Testis (tissue), 2 donors: ENCODE measurements at regions not wholly inside any gene's neighbourhood (a gene's known extent, or its start where the extent isn't known, plus 50 kb on each side); places are given as distances from the start of the nearest gene placed in this dataset.

Experiments used
- DNase-seq: peaks from one replicate; pipeline ENCODE4 v3.0.0-alpha.2; 2019
- H3K27ac ChIP-seq, 2 donors: fragments of 200-600 bp; sonication (generic); one replicate each; pipeline ENCODE4 v1.5.1; 2019
- H3K27me3 ChIP-seq: fragments of 200-600 bp; sonication (generic); one replicate; pipeline ENCODE4 v1.5.1; 2019
- H3K36me3 ChIP-seq: fragments of 200-600 bp; sonication (generic); one replicate; pipeline ENCODE4 v1.5.1; 2017; ENCODE audit warnings: low read depth; ENCODE audit errors: missing control alignments
- H3K4me1 ChIP-seq: fragments of 200-600 bp; sonication (generic); one replicate; pipeline ENCODE4 v1.5.1; 2019
- H3K4me3 ChIP-seq, 2 donors: fragments of 200-600 bp; sonication (generic); one replicate each; pipeline ENCODE4 v1.5.1; 2017 to 2019
- H3K9me3 ChIP-seq: fragments of 200-600 bp; sonication (generic); one replicate; pipeline ENCODE4 v1.5.1; 2017
- CTCF ChIP-seq, 3 experiments: fragments of 450-650 bp in 2 of 3; fragments of 200-600 bp in 1 of 3; sonication (generic) in 1 of 3; IDR thresholded peaks; one replicate each; pipeline ENCODE4 v1.5.1; 2016 to 2019; ENCODE audit warnings: antibody characterized with exemption in 3 of 3, mild to moderate bottlenecking in 2 of 3, moderate library complexity in 1 of 3
- POLR2A ChIP-seq: fragments of 450-650 bp; IDR thresholded peaks from one replicate; pipeline ENCODE4 v1.6.1; 2017; ENCODE audit warnings: antibody characterized with exemption, mild to moderate bottlenecking, moderate library complexity
- WGBS, 2 donors: methylation state at CpG; one replicate each; pipeline ENCODE4 v1.1.5; 2018; 5-methylcytosine and 5-hydroxymethylcytosine counted together
- intact Hi-C: fragments of 100-400 bp; cut with DNase I; formaldehyde crosslinking; loops from one replicate; pipeline ENCODE4 v1.15.1; 2023; ENCODE audit warnings: low total_unique reads

DNA sequence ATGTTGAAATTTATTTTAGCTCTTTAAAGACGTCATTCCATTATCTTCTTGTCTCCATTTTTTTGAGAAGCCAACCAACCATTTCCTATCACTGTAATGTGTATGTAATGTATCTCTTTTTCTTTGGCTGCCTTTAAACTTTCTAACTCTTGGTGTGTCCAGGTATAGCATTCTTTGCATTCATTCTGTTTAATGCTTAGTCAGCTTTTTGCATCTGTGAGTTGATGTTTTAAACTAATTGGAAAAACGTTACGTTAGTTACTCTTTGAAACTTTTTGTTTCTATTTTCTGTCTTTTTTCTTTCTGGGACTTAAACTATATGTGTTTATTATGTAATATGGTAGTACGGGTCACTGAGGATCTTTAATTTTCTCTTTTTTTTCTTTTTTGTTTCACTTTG is 77.4 kb upstream of the PPP1R9A start:
- TF ChIP-seq POLR2A (no peak), CTCF (IDR thresholded peaks at IDR 0.05) (no peak)
- no peaks in the 10 kb centered on the region for H3K36me3 ChIP-seq
- intact Hi-C loops = no loop called here
- no peaks in the 10 kb centered on the region for H3K27me3 ChIP-seq
- no peaks in the 10 kb centered on the region for H3K9me3 ChIP-seq
- H3K27ac ChIP-seq = no peak overlapping the region
- H3K4me3 ChIP-seq = no peak overlapping the region
- no peaks in the 10 kb centered on the region for H3K4me1 ChIP-seq
- 86 to 93% methylated on average over 4 of the region's 4 CpGs for WGBS, 2 donors
- DNase-seq = no peak

- DNase-seq = no peak
- intact Hi-C loops = no loop called here
- Histone ChIP-seq H3K36me3 (no peaks in the 10 kb centered on the region), H3K27ac (no peak overlapping the region), H3K4me1 (no peaks in the 10 kb centered on the region), H3K9me3 (no peaks in the 10 kb centered on the region), H3K4me3 (no peak overlapping the region), H3K27me3 (no peaks in the 10 kb centered on the region)
- TF ChIP-seq POLR2A = no peak
- TF ChIP-seq CTCF (IDR thresholded peaks at IDR 0.05) = no peak
- 87% methylated on average over 4 of the region's 4 CpGs for WGBS, 2 donors
These were observed 75.3 kb upstream of the PPP1R9A start for GRCh38 chr7:94832051-94832450.

DNA sequence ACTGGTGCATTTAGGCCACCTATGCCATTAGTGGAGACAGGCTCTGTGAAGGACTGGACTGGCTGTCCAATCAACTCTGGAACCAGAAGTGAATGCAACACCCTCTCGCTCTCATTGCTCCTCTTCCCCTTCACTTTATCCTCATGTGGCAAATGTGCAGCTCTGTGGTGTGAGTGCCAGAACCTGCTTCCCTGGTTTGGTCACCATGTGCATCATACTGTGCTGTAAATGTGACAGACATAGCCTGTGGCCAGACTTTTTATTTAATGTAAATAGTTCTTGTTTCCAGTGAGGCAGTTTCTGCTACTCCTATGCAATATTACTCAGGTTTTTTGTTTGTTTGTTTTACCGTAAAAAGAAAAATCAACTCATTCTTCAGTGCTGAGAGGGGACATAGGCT is 73.0 kb upstream of the PPP1R9A start:
- Histone ChIP-seq H3K36me3 (no peaks in the 10 kb centered on the region), H3K9me3 (no peaks in the 10 kb centered on the region), H3K4me1 (no peaks in the 10 kb centered on the region), H3K4me3 (no peak overlapping the region), H3K27me3 (no peaks in the 10 kb centered on the region), H3K27ac (no peak overlapping the region)
- TF ChIP-seq CTCF (IDR thresholded peaks at IDR 0.05) = no peak
- no peak for TF ChIP-seq POLR2A
- DNase-seq = no peak
- intact Hi-C loops = no loop called here
- 100% methylated on average over 2 of the region's 2 CpGs for WGBS, 2 donors

- no peak for DNase-seq
- no peak overlapping the region for H3K4me3 ChIP-seq
- no peaks in the 10 kb centered on the region for H3K27me3 ChIP-seq
- H3K4me1 ChIP-seq = no peaks in the 10 kb centered on the region
- H3K27ac ChIP-seq = no peak overlapping the region
- intact Hi-C loops = no loop called here
- no peaks in the 10 kb centered on the region for H3K36me3 ChIP-seq
- WGBS, 2 donors = 95 to 98% methylated on average over 3 of the region's 3 CpGs
- no peaks in the 10 kb centered on the region for H3K9me3 ChIP-seq
- TF ChIP-seq CTCF (IDR thresholded peaks at IDR 0.05) (no peak), POLR2A (no peak)
These were observed 68.7 kb upstream of the PPP1R9A start for GRCh38 chr7:94838717-94839116.

DNA sequence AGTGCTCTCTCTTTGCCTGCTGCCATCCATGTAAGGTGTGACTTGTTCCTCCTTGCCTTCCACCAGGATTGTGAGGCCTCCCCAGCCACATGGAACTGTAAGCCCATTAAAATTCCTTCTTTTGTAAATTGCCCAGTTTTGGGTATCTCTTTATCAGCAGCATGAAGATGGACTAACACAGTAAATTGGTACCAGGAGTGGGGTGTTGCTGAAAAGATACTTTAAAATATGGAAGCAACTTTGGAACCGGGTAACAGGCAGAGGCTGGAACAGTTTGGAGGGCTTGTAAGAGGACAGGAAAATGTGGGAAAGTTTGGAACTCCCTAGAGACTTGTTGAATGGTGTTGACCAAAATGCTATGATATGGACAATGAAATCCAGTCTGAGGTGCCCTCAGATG is 63.8 kb upstream of the PPP1R9A start:
- DNase-seq = no peak
- no peaks in the 10 kb centered on the region for H3K36me3 ChIP-seq
- TF ChIP-seq CTCF (IDR thresholded peaks at IDR 0.05) = no peak
- no peak for TF ChIP-seq POLR2A
- H3K4me1 ChIP-seq = no peaks in the 10 kb centered on the region
- intact Hi-C loops = no loop called here
- no peak overlapping the region for H3K27ac ChIP-seq
- 91 to 97% methylated on average over 1 of the region's 1 CpG for WGBS, 2 donors
- H3K4me3 ChIP-seq = no peak overlapping the region
- H3K27me3 ChIP-seq = no peaks in the 10 kb centered on the region
- no peaks in the 10 kb centered on the region for H3K9me3 ChIP-seq
